Activated CD4-positive, alpha-beta memory T cell treated with anti-CD3 and anti-CD28 coated beads, Interleukin-2, amount 10 ng/mL, durations not matched to agents 7 days and 5 days (primary cell): ENCODE measurements at regions not wholly inside any gene's neighbourhood (a gene's known extent, or its start where the extent isn't known, plus 50 kb on each side); places are given as distances from the start of the nearest gene placed in this dataset.
"Not testable (repeated sequence)": the region's sequence is repeated elsewhere in the genome, so short reads cannot be mapped to it uniquely, and the experiment has no call there.

Experiments used
- CTCF ChIA-PET: fragments of 350-600 bp; sonication (Branson Sonifier 250); formaldehyde crosslinking; loops from one replicate; lab custom pipeline; 2021; ENCODE audit warnings: antibody characterized with exemption, inconsistent platforms; lab: Charles Lee
- POLR2A ChIA-PET: fragments of 350-600 bp; sonication (Branson Sonifier 250); formaldehyde crosslinking; loops from one replicate; lab custom pipeline; 2021; ENCODE audit warnings: antibody characterized with exemption; lab: Charles Lee
- DNase-seq: peaks from one replicate; pipeline ENCODE4 v3.0.0-alpha.2; 2020
- H3K27ac Mint-ChIP-seq: one replicate; pipeline ENCODE4 v1.8.0; 2021; ENCODE audit warnings: mild to moderate bottlenecking, mixed read lengths
- H3K27me3 Mint-ChIP-seq: one replicate; pipeline ENCODE4 v1.8.0; 2021; ENCODE audit warnings: mixed read lengths
- H3K36me3 Mint-ChIP-seq: one replicate; pipeline ENCODE4 v1.8.0; 2021; ENCODE audit warnings: low read depth, mixed read lengths
- H3K4me1 Mint-ChIP-seq: one replicate; pipeline ENCODE4 v1.8.0; 2021; ENCODE audit warnings: mixed read lengths
- H3K4me3 Mint-ChIP-seq: one replicate; pipeline ENCODE4 v1.8.0; 2021; ENCODE audit warnings: mild to moderate bottlenecking, mixed read lengths
- H3K9me3 Mint-ChIP-seq: one replicate; pipeline ENCODE4 v1.8.0; 2021; ENCODE audit warnings: mixed read lengths

DNA sequence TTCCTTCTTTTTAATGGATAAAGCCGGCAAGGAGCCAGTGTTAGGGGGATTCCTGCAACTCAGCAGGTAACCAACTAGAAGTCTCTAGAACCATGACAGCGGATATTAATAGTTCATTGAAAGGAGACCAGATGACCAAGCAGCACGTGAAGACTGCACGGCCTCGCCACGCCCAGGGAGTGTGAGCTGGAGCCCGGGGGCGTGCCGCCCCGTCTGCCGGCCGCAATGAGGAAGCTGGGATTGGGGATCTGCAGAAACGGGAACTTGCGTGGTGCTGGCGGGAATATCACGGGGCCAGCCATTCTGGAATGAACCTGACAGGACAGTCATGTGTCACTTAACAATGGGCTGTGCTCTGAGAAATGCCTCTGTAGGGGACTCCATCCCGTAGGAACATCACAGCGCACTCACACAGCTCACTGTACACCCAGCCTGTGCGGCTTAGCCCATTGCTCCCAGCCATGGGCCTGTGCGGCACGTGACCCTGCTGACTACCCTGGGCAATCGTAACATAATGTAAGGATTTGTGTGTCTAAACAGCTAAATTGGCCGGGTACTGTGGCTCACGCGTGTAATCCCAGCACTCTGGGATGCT, 4092.8 kb upstream of the TPTE start:
- DNase-seq, H3K4me1 Mint-ChIP-seq, H3K4me3 Mint-ChIP-seq, POLR2A ChIA-PET, H3K27me3 Mint-ChIP-seq, H3K27ac Mint-ChIP-seq, H3K36me3 Mint-ChIP-seq, CTCF ChIA-PET, H3K9me3 Mint-ChIP-seq: not testable (repeated sequence)

DNA sequence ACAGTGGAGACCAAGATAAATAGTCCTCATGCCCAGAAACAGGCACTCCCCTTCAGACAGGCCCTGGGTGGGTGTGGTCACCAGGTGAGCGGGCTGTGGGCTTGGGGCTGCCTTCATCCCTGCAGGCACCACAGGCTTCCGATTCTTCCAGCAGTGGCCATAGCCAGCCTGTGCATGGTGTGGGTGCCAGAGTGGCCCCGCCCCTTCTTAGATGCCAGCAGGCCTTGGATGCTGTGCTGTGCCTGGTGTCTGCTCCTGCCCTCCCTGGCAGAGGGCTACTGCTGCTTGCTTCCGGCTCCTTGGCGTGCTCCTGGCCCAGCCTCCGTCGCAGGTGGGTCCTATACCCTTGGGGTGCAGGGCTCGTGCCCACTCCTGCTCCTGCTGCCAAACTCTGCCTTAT, 4091.5 kb upstream of the TPTE start:
- POLR2A ChIA-PET, H3K4me3 Mint-ChIP-seq, H3K9me3 Mint-ChIP-seq, CTCF ChIA-PET, H3K27ac Mint-ChIP-seq, H3K4me1 Mint-ChIP-seq, H3K27me3 Mint-ChIP-seq, H3K36me3 Mint-ChIP-seq, DNase-seq: not testable (repeated sequence)

DNA sequence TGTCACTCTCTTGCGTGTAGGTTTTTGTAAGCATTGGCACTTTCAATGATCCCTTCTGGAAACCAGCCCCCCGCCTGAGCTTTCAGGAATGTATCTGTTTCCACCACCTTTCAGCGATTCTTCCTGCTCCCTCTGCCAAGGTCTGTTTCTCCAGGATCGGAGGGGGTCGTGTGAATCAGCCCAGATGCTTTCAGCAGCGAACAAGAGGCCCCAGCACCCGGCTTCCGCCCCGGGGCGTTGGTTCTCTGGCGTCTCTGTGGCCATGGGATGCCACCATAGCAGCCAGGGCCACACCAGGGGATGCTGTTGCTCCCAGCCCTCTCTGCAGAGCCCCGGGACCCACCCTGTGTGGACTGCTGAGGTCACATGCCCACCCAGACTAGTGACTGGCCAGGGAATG, 4088.2 kb upstream of the TPTE start:
- H3K4me1 Mint-ChIP-seq, POLR2A ChIA-PET, H3K9me3 Mint-ChIP-seq, H3K36me3 Mint-ChIP-seq, CTCF ChIA-PET, H3K4me3 Mint-ChIP-seq, H3K27ac Mint-ChIP-seq, DNase-seq, H3K27me3 Mint-ChIP-seq: not testable (repeated sequence)

DNA sequence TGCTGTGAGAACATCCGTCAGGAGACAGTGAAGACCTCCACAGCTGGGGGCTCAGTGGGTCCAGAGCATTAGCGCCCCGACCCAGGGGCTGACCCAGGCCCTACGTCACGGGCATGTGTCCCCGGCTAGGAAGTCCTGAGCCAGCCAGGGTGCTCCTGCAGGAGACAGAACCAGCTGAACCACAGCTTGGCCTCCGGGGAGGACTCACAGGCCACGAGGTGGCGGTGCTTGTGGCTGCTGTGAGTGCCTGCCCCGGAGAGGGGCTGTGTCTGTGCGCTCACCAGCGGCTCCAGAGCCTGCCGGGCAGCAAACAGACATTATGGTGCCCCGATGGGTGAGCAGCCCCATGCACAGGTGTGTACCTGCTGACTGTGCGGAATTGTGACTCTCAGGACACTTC, 4085.2 kb upstream of the TPTE start:
- H3K27me3 Mint-ChIP-seq, H3K36me3 Mint-ChIP-seq: not testable (repeated sequence)

GRCh38 chr21:6436971-6437833, 4084.2 kb upstream of the TPTE start:
- DNase-seq, CTCF ChIA-PET, H3K4me1 Mint-ChIP-seq, H3K9me3 Mint-ChIP-seq, H3K27ac Mint-ChIP-seq, POLR2A ChIA-PET, H3K36me3 Mint-ChIP-seq, H3K27me3 Mint-ChIP-seq, H3K4me3 Mint-ChIP-seq: not testable (repeated sequence)

More for the DNA sequence above, 4085.2 kb upstream of the TPTE start:
- H3K27ac Mint-ChIP-seq, POLR2A ChIA-PET, H3K9me3 Mint-ChIP-seq, H3K4me1 Mint-ChIP-seq, H3K4me3 Mint-ChIP-seq, CTCF ChIA-PET, DNase-seq: not testable (repeated sequence)

DNA sequence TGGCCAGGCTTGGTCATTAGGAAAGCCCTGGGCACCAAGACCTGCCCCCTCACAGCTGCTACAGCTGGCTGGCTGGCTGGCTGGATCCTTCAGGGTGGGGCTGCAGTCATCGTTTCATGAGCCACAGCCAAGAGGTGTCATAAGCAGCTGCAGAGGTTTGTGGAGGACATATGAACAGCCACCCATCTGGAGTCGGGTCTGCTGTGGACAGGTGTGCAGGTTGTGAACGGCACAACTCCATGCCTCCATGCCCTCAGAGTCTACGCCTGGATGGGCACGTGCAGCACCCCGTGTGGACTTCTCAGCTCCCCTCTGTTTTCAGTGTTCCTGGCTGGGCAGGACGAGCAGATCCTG, 4083.6 kb upstream of the TPTE start:
- H3K27me3 Mint-ChIP-seq, H3K36me3 Mint-ChIP-seq, CTCF ChIA-PET, POLR2A ChIA-PET, DNase-seq, H3K4me3 Mint-ChIP-seq, H3K27ac Mint-ChIP-seq, H3K4me1 Mint-ChIP-seq, H3K9me3 Mint-ChIP-seq: not testable (repeated sequence)

DNA sequence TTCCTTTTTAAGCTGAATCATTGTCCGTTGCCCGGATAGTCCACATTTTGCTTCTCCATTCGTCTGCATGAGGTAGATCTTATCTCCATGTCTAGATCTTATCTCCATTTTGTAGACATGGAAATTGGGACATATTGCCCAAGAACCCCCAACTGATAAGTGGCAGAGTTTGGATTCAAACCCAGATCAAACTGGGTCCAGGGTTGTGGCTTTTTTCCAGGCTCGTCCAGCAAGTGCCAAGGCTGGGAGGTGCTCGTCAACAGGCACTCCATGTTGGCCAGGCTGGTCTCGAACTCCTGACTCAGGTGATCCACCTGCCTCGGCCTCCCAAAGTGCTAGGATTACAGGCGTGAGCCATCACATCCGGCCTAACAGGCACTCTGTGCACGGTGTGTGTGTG, 4082.3 kb upstream of the TPTE start:
- CTCF ChIA-PET, H3K27me3 Mint-ChIP-seq, POLR2A ChIA-PET, H3K9me3 Mint-ChIP-seq, H3K4me1 Mint-ChIP-seq, DNase-seq, H3K27ac Mint-ChIP-seq, H3K4me3 Mint-ChIP-seq, H3K36me3 Mint-ChIP-seq: not testable (repeated sequence)

DNA sequence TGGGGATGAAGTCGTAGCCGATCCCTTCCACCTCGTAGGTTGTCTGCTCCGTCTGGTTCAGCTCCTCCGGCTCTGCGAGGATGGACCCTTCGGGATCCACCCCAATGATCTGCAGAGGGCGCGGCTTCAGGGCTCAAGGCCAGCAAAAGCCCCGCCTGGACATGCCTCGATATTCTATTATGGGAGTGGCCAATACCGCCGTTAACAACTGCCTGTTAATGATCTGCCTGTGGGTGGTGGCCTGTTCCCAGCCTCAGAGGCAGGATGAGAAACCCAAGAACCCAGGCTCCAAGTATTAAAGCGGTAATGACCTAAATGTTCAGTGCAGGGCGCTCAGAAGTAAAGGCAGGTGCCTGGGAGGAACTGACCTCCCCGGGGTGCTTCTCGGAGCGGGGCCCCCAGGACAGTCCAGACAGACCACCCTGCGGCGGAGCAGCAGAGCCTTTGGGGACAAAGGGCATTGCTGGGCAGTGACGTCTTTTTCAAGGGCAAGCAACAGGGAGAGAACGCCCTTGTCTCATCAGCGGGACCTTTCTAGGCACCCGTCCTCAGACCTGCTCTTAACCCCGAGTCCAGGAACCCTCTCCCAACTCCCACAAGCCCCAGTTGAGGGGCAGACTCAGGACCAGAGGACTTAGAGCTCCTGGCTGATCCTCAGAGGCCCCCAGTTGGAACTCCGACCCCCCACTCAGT, 4066.6 kb upstream of the TPTE start:
- CTCF ChIA-PET, H3K36me3 Mint-ChIP-seq, H3K4me1 Mint-ChIP-seq, POLR2A ChIA-PET, DNase-seq, H3K4me3 Mint-ChIP-seq, H3K27ac Mint-ChIP-seq, H3K9me3 Mint-ChIP-seq, H3K27me3 Mint-ChIP-seq: not testable (repeated sequence)

DNA sequence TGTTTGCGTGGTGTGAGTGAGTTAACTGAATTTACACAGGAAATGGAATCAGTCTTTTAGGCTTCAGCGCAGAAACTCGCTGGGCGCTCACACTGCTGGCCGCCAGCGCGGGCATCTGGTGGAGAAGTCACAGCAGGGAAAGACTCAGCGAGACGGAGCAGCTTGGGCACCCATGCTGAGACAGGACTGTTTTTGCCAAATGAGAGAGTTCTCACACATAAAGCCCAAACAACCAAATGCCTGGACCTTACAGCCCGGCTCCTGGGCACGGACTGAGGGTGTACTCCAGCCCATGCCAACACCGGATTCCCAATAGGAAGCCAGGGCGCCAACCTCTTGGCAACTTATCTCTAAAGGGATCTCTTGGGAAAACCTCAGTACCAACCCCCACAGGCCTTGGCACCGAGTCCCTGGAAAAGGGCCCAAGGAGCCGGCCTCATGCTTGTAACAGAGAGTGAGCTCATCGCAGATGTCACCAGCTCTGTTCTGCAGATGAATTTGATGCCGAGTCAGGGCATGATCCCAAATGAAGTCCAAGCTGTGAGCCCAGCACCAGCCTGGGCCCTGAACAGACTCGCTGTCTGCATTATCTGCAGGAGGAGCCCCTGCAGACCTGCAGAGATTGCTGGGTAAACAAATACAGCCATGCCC, 4065.2 kb upstream of the TPTE start:
- H3K9me3 Mint-ChIP-seq, H3K4me3 Mint-ChIP-seq, CTCF ChIA-PET, H3K4me1 Mint-ChIP-seq, H3K27ac Mint-ChIP-seq, H3K27me3 Mint-ChIP-seq, DNase-seq, POLR2A ChIA-PET, H3K36me3 Mint-ChIP-seq: not testable (repeated sequence)

- H3K27ac Mint-ChIP-seq, H3K9me3 Mint-ChIP-seq, POLR2A ChIA-PET, DNase-seq, H3K36me3 Mint-ChIP-seq, H3K4me1 Mint-ChIP-seq, CTCF ChIA-PET, H3K4me3 Mint-ChIP-seq, H3K27me3 Mint-ChIP-seq: not testable (repeated sequence)
These were observed 4061.6 kb upstream of the TPTE start for GRCh38 chr21:6459761-6460160.

DNA sequence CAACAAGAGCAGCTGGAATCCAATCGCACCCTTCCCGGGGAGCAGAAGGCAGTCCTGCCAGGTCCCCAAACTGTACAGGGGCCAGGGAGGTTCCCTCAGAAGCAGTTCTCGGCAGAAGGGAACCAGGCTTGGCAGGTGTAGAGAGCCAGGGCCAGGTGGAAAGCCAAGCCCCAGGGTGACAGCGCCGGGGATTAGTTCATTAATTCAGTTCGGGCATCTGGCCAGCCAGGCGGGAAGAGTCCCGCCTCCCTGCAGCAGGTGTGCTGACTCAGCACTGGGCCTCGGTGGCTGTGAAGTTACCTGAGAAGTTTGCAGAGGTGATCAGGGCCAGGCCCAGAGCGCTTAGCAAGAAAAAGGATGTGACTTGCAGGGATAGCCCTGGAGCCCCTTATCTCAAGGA, 4060.0 kb upstream of the TPTE start:
- H3K4me1 Mint-ChIP-seq, CTCF ChIA-PET, H3K4me3 Mint-ChIP-seq, H3K36me3 Mint-ChIP-seq, H3K27ac Mint-ChIP-seq, H3K9me3 Mint-ChIP-seq, POLR2A ChIA-PET, H3K27me3 Mint-ChIP-seq, DNase-seq: not testable (repeated sequence)

- H3K36me3 Mint-ChIP-seq, DNase-seq, H3K27ac Mint-ChIP-seq, CTCF ChIA-PET, H3K9me3 Mint-ChIP-seq, POLR2A ChIA-PET, H3K4me3 Mint-ChIP-seq, H3K4me1 Mint-ChIP-seq, H3K27me3 Mint-ChIP-seq: not testable (repeated sequence)
These were observed 4057.0 kb upstream of the TPTE start for GRCh38 chr21:6464419-6464818.

- POLR2A ChIA-PET, H3K36me3 Mint-ChIP-seq, DNase-seq, H3K4me3 Mint-ChIP-seq, H3K4me1 Mint-ChIP-seq, H3K9me3 Mint-ChIP-seq, H3K27me3 Mint-ChIP-seq, H3K27ac Mint-ChIP-seq, CTCF ChIA-PET: not testable (repeated sequence)
These were observed 4055.2 kb upstream of the TPTE start for GRCh38 chr21:6466081-6466698.
